Suppressor macrophage (primary cell): ENCODE measurements at regions not wholly inside any gene's neighbourhood (a gene's known extent, or its start where the extent isn't known, plus 50 kb on each side); places are given as distances from the start of the nearest gene placed in this dataset.
A peak's percentile ranks its signal among the peaks of the same experiment; 100 is the strongest.

Source experiments
- DNase-seq, 4 experiments: peaks; one replicate each; pipeline ENCODE4 v3.0.0-alpha.2; 2020 to 2022

GRCh38 chr16:85519540-85520231 lies 93.4 kb upstream of the GSE1 start:
- DNase-seq, result no peak

GRCh38 chr16:85520853-85521521 lies 92.1 kb upstream of the GSE1 start:
- DNase-seq, result no peak

GRCh38 chr16:85521552-85522307 lies 91.4 kb upstream of the GSE1 start:
- no peak for DNase-seq

GRCh38 chr16:85522308-85522841 lies 90.7 kb upstream of the GSE1 start:
- peak in 1 of 4 experiments; percentile 21 for DNase-seq

GRCh38 chr16:85522842-85523601 lies 90.1 kb upstream of the GSE1 start:
- DNase-seq, result no peak

- no peak for DNase-seq
These were observed 89.3 kb upstream of the GSE1 start for GRCh38 chr16:85523602-85524364.

- DNase-seq, result no peak
These were observed 88.8 kb upstream of the GSE1 start for GRCh38 chr16:85524365-85524629.

- peak; percentile 82 to 92 (median 90) for DNase-seq
These were observed 88.3 kb upstream of the GSE1 start for GRCh38 chr16:85524630-85525419.

- peak in 2 of 4 experiments; percentile 72 to 75 for DNase-seq
These were observed 87.5 kb upstream of the GSE1 start for GRCh38 chr16:85525420-85526184.

- no peak for DNase-seq
These were observed 86.7 kb upstream of the GSE1 start for GRCh38 chr16:85526185-85526974.

- peak; percentile 28 to 50 (median 38) for DNase-seq
These were observed 85.9 kb upstream of the GSE1 start for GRCh38 chr16:85527042-85527766.

GRCh38 chr16:85527767-85528297 lies 85.3 kb upstream of the GSE1 start:
- DNase-seq, result no peak

GRCh38 chr16:85528528-85529387 lies 84.4 kb upstream of the GSE1 start:
- DNase-seq, result peak; percentile 19 to 62 (median 38)

- DNase-seq, result no peak
These were observed 83.4 kb upstream of the GSE1 start for GRCh38 chr16:85529489-85530369.

GRCh38 chr16:85530370-85530739 lies 82.8 kb upstream of the GSE1 start:
- DNase-seq, result no peak

- DNase-seq, result no peak
These were observed 81.6 kb upstream of the GSE1 start for GRCh38 chr16:85531516-85531915.

GRCh38 chr16:85532147-85532546 lies 81.0 kb upstream of the GSE1 start:
- DNase-seq, result no peak
